B cell (primary cell): ENCODE measurements at regions not wholly inside any gene's neighbourhood (a gene's known extent, or its start where the extent isn't known, plus 50 kb on each side); places are given as distances from the start of the nearest gene placed in this dataset.

Experiments
- ATAC-seq: fragments of 200-7000 bp; cut with Tn5 transposase; one replicate; pipeline ENCODE4 v1.10.0; 2021; ENCODE audit warnings: low read depth, mild to moderate bottlenecking, moderate number of reproducible peaks, moderate library complexity
- CTCF ChIA-PET: fragments of 350-600 bp; sonication (Branson Sonifier 250); formaldehyde crosslinking; loops from one replicate; lab custom pipeline; 2021; ENCODE audit warnings: antibody characterized with exemption, inconsistent platforms; lab: Charles Lee
- POLR2A ChIA-PET: fragments of 350-600 bp; sonication (Branson Sonifier 250); formaldehyde crosslinking; loops from one replicate; lab custom pipeline; 2021; ENCODE audit warnings: antibody characterized with exemption; lab: Charles Lee
- DNase-seq: peaks from one replicate; pipeline ENCODE4 v3.0.0; 2013
- H2AFZ ChIP-seq: 2 replicates; pipeline ENCODE4 v1.6.1; 2012; ENCODE audit warnings: mild to moderate bottlenecking, low read depth, low read length; ENCODE audit not compliant: insufficient read depth, poor library complexity, severe bottlenecking
- H3K27ac ChIP-seq, 2 donors: 1 replicate in 1 of 2; 2 replicates in 1 of 2; pipeline ENCODE4 v1.5.1; 2012 to 2013; ENCODE audit warnings: low read length in 2 of 2, mild to moderate bottlenecking in 2 of 2, moderate library complexity in 1 of 2
- H3K27me3 ChIP-seq, 4 experiments: fragments of 200-600 bp in 1 of 4; sonication (generic) in 1 of 4; replicated peaks in 1 of 4; 1 replicate in 2 of 4; 2 replicates in 2 of 4; pipeline versions ENCODE4 v1.6.1 to v1.7.0; 2013 to 2016; ENCODE audit warnings: low read length in 3 of 4, mild to moderate bottlenecking in 2 of 4, mixed read lengths in 1 of 4, moderate library complexity in 1 of 4; ENCODE audit not compliant: insufficient read depth in 4 of 4, control insufficient read depth in 3 of 4; ENCODE audit errors: control extremely low read depth in 1 of 4
- H3K36me3 ChIP-seq, 2 experiments: replicated peaks in 1 of 2; 1 replicate in 1 of 2; 2 replicates in 1 of 2; pipeline versions ENCODE4 v1.6.1 to v1.7.1; 2013; ENCODE audit warnings: low read length in 1 of 2; ENCODE audit not compliant: insufficient read depth in 2 of 2, control insufficient read depth in 1 of 2; ENCODE audit errors: control extremely low read depth in 1 of 2, extremely low read depth in 1 of 2
- H3K4me1 ChIP-seq, 2 donors: fragments of 200-600 bp in 1 of 2; sonication (generic) in 1 of 2; 1 replicate in 1 of 2; 2 replicates in 1 of 2; pipeline versions ENCODE4 v1.5.1 to v1.6.1; 2013 to 2017; ENCODE audit warnings: low read length in 2 of 2; ENCODE audit not compliant: control insufficient read depth in 2 of 2, insufficient read depth in 2 of 2
- H3K4me2 ChIP-seq: replicated peaks from 2 replicates; pipeline ENCODE3; 2012; ENCODE audit warnings: mild to moderate bottlenecking, low read depth, low read length; ENCODE audit not compliant: poor library complexity, severe bottlenecking
- H3K4me3 ChIP-seq, 5 experiments: fragments of 200-600 bp in 1 of 5; sonication (generic) in 1 of 5; 1 replicate in 3 of 5; 2 replicates in 2 of 5; pipeline versions ENCODE4 v1.5.1 to v1.7.0; 2011 to 2016; ENCODE audit warnings: low read length in 4 of 5, mild to moderate bottlenecking in 4 of 5, low read depth in 2 of 5, control low read depth in 1 of 5, moderate library complexity in 1 of 5; ENCODE audit not compliant: insufficient read depth in 1 of 5; ENCODE audit errors: control extremely low read depth in 1 of 5, extremely low read depth in 1 of 5
- H3K79me2 ChIP-seq: fragments of 200-600 bp; sonication (generic); one replicate; pipeline ENCODE4 v1.6.0; 2016; ENCODE audit warnings: low read length; ENCODE audit not compliant: control insufficient read depth, insufficient read depth
- H3K9ac ChIP-seq: fragments of 200-600 bp; sonication (generic); 2 replicates; pipeline ENCODE4 v1.6.1; 2017; ENCODE audit warnings: mild to moderate bottlenecking, low read length, moderate library complexity
- H3K9me3 ChIP-seq, 3 donors: one replicate each; pipeline versions ENCODE4 v1.6.1 to v1.7.1; 2013; ENCODE audit warnings: low read length in 2 of 3; ENCODE audit not compliant: control insufficient read depth in 2 of 3, insufficient read depth in 1 of 3; ENCODE audit errors: control extremely low read depth in 1 of 3
- H4K20me1 ChIP-seq: 2 replicates; pipeline ENCODE4 v1.6.0; 2012; ENCODE audit warnings: mild to moderate bottlenecking, low read length; ENCODE audit not compliant: insufficient read depth, control insufficient read depth, poor library complexity, severe bottlenecking
- H3K27ac Mint-ChIP-seq: one replicate; pipeline ENCODE4 v1.8.0; 2021; ENCODE audit warnings: mixed read lengths
- H3K27me3 Mint-ChIP-seq: one replicate; pipeline ENCODE4 v1.8.0; 2021; ENCODE audit warnings: mixed read lengths
- H3K4me1 Mint-ChIP-seq: one replicate; pipeline ENCODE4 v1.8.0; 2021; ENCODE audit warnings: mixed read lengths
- H3K4me3 Mint-ChIP-seq: one replicate; pipeline ENCODE4 v1.8.0; 2021; ENCODE audit warnings: mixed read lengths
- H3K9me3 Mint-ChIP-seq: one replicate; pipeline ENCODE4 v1.8.0; 2022; ENCODE audit warnings: mixed read lengths; ENCODE audit not compliant: insufficient read depth
- CTCF ChIP-seq: fragments of 200-600 bp; IDR thresholded peaks from one replicate; pipeline ENCODE4 v1.8.0; 2022; ENCODE audit warnings: antibody characterized with exemption, mild to moderate bottlenecking
- EZH2 ChIP-seq: IDR thresholded peaks from 2 replicates; pipeline ENCODE4 v1.6.1; 2012; ENCODE audit warnings: borderline replicate concordance, low read depth, mild to moderate bottlenecking, moderate library complexity, low read length; ENCODE audit not compliant: insufficient read depth, poor library complexity, severe bottlenecking
- WGBS: methylation state at CpG from one replicate; pipeline ENCODE4 v1.1.5; 2013; ENCODE audit warnings: missing lambda C conversion rate; ENCODE audit not compliant: insufficient coverage; 5-methylcytosine and 5-hydroxymethylcytosine counted together
- intact Hi-C: fragments of 100-400 bp; cut with micrococcal nuclease; formaldehyde crosslinking; loops from one replicate; pipeline ENCODE4 v1.10.0; 2022

- Mint-ChIP-seq H3K9me3 (no peaks in the 10 kb centered on the region), H3K4me1 (no peaks in the 10 kb centered on the region), H3K27ac (no peak overlapping the region), H3K27me3 (peaks cover 7% of the 10 kb centered on the region), H3K4me3 (no peak overlapping the region)
- Histone ChIP-seq H3K9ac (no peak overlapping the region), H2AFZ (no peak overlapping the region), H3K27ac (no peak overlapping the region), H3K4me1 (no peaks in the 10 kb centered on the region), H3K4me3 (no peak overlapping the region), H3K36me3 (no peaks in the 10 kb centered on the region), H3K79me2 (no peaks in the 10 kb centered on the region), H3K9me3 (no peaks in the 10 kb centered on the region), H3K27me3 (peaks cover 0 to 3% (median 0%) of the 10 kb centered on the region in 4 experiments), H4K20me1 (no peaks in the 10 kb centered on the region), H3K4me2 (no peak overlapping the region)
- ATAC-seq, result no peak
- intact Hi-C loops, result no loop called here
- CTCF ChIA-PET, result interaction anchor here (1.0 kb wide), 1 partner anchor 9 kb away, joined by 3 read pairs; no protein-coding TSS in a partner anchor
- POLR2A ChIA-PET, result no interaction called here
- WGBS, result 83% methylated on average over 10 of the region's 10 CpGs
- DNase-seq, result no peak
- TF ChIP-seq EZH2, result no peak
- no peak for TF ChIP-seq CTCF
Observed at GRCh38 chr12:67019070-67019469, 250.1 kb upstream of the CAND1 start.

- ATAC-seq, result no peak
- TF ChIP-seq EZH2 (no peak), CTCF (peak; percentile 82)
- intact Hi-C loops, result no loop called here
- no peak overlapping the region for H3K27ac ChIP-seq
- no peak overlapping the region for H3K4me3 Mint-ChIP-seq
- H2AFZ ChIP-seq, result no peak overlapping the region
- no peak overlapping the region for H3K27ac Mint-ChIP-seq
- peaks cover 19% of the 10 kb centered on the region for H3K27me3 Mint-ChIP-seq
- POLR2A ChIA-PET, result no interaction called here
- H3K27me3 ChIP-seq, result peaks cover 0 to 3% (median 0%) of the 10 kb centered on the region in 4 experiments
- H3K4me1 ChIP-seq, result no peaks in the 10 kb centered on the region
- WGBS, result no CpG with 5 or more reads among the region's 7 CpGs
- CTCF ChIA-PET, result interaction anchor here (0.8 to 1.9 kb wide), 4 partner anchors 9 to 917 kb away, joined by 3 to 4 read pairs (median 4); no protein-coding TSS in a partner anchor
- peak; percentile 43 for DNase-seq
- H3K79me2 ChIP-seq, result no peaks in the 10 kb centered on the region
- H4K20me1 ChIP-seq, result no peaks in the 10 kb centered on the region
- no peaks in the 10 kb centered on the region for H3K36me3 ChIP-seq
- no peak overlapping the region for H3K4me3 ChIP-seq
- H3K9me3 Mint-ChIP-seq, result no peaks in the 10 kb centered on the region
- H3K4me2 ChIP-seq, result no peak overlapping the region
- H3K4me1 Mint-ChIP-seq, result no peaks in the 10 kb centered on the region
- H3K9ac ChIP-seq, result no peak overlapping the region
- no peaks in the 10 kb centered on the region for H3K9me3 ChIP-seq
Observed at GRCh38 chr12:67025543-67026114, 243.5 kb upstream of the CAND1 start.
